GM12872 (cell line): ENCODE measurements at regions not wholly inside any gene's neighbourhood (a gene's known extent, or its start where the extent isn't known, plus 50 kb on each side); places are given as distances from the start of the nearest gene placed in this dataset.

Experiments
- TF ChIP-seq, protein P1 (sequence below): IDR thresholded peaks from 3 replicates; pipeline ENCODE4 v1.5.1; 2011; ENCODE audit warnings: low read depth, mild to moderate bottlenecking, low read length, moderate library complexity; ENCODE audit not compliant: insufficient read depth

GRCh38 chr3:40829876-40830275 lies 305.1 kb downstream of the ZNF621 start:
- TF ChIP-seq, protein P1, sequence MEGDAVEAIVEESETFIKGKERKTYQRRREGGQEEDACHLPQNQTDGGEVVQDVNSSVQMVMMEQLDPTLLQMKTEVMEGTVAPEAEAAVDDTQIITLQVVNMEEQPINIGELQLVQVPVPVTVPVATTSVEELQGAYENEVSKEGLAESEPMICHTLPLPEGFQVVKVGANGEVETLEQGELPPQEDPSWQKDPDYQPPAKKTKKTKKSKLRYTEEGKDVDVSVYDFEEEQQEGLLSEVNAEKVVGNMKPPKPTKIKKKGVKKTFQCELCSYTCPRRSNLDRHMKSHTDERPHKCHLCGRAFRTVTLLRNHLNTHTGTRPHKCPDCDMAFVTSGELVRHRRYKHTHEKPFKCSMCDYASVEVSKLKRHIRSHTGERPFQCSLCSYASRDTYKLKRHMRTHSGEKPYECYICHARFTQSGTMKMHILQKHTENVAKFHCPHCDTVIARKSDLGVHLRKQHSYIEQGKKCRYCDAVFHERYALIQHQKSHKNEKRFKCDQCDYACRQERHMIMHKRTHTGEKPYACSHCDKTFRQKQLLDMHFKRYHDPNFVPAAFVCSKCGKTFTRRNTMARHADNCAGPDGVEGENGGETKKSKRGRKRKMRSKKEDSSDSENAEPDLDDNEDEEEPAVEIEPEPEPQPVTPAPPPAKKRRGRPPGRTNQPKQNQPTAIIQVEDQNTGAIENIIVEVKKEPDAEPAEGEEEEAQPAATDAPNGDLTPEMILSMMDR: no peak

DNA sequence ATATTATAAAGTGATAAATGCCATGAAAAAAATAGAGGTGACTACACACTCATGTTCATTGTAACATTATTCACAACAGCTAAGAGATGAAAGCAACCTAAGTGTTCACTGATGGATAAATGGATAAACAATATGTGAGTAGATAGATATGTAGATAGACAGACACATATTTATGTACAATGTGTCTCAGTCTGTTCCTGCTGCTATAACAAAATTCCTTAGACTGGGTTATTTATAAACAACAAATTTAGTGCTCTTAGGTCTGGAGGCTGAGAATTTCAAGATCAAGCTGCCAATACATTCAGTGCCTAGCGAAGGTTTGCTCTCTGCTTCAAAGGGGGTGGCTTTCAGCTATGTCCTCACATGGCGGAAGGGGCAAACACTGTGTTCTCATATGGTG lies 312.5 kb downstream of the ZNF621 start:
- TF ChIP-seq, protein P1: no peak

- TF ChIP-seq, protein P1: no peak
Observed at GRCh38 chr3:40841131-40841530, 316.4 kb downstream of the ZNF621 start.

DNA sequence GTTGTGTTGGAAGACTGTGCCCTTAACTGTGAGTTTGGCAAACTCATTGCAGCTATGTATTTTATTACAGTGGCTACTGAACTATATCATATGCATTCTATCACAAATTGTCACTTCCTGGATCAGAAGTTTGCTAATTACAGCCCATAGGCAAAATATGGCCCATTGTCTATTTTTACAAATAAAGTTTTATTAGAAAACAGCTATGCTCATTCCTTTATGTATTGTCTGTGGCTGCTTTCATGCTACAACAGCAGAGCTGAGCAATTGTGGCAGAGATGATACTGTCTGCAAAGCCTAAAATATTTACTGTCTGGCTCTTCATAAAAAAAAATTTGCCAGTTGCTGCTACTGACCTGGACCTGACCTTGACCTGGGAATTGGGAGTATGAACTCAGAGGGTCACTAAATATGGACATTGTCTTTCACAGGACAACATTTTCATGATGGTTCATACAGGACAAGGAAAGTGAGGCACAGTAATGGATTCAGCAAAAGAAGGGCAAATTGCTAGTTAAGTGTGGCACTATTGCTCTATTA lies 316.9 kb downstream of the ZNF621 start:
- TF ChIP-seq, protein P1: no peak

DNA sequence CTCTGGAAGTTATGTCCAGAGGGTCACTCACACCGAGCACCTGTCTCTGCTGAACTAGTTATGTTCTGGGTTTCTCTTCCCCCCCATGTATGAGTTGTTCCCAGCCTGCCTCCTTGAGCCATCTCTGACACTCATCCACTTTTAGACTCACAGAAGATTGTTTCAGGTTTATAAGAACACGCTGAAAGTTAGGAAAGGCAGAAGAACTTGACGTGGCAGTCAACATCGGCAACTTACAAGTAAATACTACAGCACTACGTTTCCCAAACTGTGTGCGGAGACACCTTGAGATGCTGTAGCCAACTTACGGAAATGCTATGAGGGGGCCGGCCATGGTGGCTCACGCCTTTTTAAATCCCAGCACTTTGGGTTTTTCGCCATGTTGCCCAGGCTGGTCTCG lies 318.0 kb downstream of the ZNF621 start:
- TF ChIP-seq, protein P1: no peak

GRCh38 chr3:40843208-40843624 lies 318.5 kb downstream of the ZNF621 start:
- TF ChIP-seq, protein P1: no peak

DNA sequence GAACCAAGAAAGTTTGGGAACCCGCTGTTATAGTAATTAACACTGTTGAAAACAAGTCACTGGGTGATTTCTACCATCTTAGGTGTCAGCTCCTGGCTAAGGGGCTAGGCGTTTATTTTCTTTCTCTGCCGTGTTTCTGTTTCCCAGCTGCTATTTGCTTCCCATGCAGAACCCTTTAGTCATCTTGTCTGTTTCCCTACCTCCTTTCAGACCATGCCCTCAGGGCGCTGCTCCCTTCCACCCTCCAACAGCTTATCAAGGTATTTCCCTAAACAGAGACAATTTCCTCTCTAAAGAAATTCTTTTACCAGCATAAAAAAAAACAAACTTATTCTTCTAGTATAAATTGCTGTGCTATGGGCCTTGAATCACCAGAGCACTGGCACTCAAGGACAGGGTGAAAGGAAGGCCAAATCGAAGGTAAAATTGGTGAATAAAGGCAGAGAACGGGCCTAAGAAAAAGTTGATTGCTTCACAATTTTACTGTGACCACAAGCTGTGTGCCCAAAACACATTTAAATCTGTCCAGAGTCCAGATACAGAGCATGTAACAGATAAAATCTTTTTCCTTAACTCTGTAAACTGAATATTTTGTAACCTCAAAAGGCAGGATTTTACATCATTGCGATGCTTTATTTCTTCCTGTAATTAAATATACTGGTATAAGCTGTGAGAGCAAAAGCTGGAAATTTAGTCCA lies 319.2 kb downstream of the ZNF621 start:
- TF ChIP-seq, protein P1: no peak

DNA sequence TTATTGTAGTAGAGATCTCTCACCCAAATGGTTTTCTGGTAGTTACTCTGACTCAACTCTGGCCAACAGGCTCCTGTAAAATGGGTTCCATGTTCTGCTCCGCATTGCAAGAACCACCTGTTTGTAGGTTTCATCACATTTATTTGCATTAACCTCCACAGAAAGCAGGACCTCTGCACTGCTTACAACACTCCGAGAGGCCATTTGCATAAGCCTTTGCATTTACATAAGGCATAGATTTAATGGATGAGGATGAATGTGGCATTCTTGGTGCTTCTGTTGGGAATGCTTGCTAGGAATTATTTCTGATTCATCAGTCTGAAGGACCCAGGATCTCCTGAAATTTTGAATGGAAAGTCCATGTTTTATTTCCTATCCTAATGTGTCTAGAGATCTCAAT lies 320.1 kb downstream of the ZNF621 start:
- TF ChIP-seq, protein P1: no peak
